ENCODE measurements at regions not wholly inside any gene's neighbourhood (a gene's known extent, or its start where the extent isn't known, plus 50 kb on each side); places are given as distances from the start of the nearest gene placed in this dataset.

GRCh38 chr6:7050872-7051779 lies 56.6 kb upstream of the RREB1 start:
- WGBS, 5 donors = 6 to 49% (median 8%) methylated on average over 9 to 68 of the region's 68 CpGs
- TF ChIP-seq CTCF (IDR thresholded peaks at IDR 0.05) (no peak), POLR2AphosphoS5 (IDR thresholded peaks at IDR 0.05) (peak in 2 of 3 donors; percentile 51 to 70)
- no peaks in the 10 kb centered on the region for H3K9me3 ChIP-seq
- peaks cover 13 to 30% (median 25%) of the 10 kb centered on the region in 4 donors for H3K4me1 ChIP-seq
- peak; percentile 75 to 85 for DNase-seq
- H3K27ac ChIP-seq = peak overlapping the region; percentile 87 to 99 (median 94)
- no peaks in the 10 kb centered on the region for H3K27me3 ChIP-seq
- H3K36me3 ChIP-seq = no peaks in the 10 kb centered on the region
- intact Hi-C loops (cut with DNase I; ENCODE audit: low total_unique reads) = no loop called here
- peak overlapping the region; percentile 55 to 72 (median 67) for H3K4me3 ChIP-seq

GRCh38 chr6:7051780-7052442 lies 55.9 kb upstream of the RREB1 start:
- no peaks in the 10 kb centered on the region for H3K36me3 ChIP-seq
- H3K27me3 ChIP-seq = no peaks in the 10 kb centered on the region
- no peaks in the 10 kb centered on the region for H3K9me3 ChIP-seq
- TF ChIP-seq POLR2A (IDR thresholded peaks at IDR 0.05) = no peak
- no peak for TF ChIP-seq CTCF (IDR thresholded peaks at IDR 0.05)
- peak in 1 of 3 donors; percentile 17 for TF ChIP-seq POLR2AphosphoS5 (IDR thresholded peaks at IDR 0.05)
- WGBS, 5 donors = 1% methylated on average over 22 to 59 of the region's 59 CpGs
- peak overlapping the region; percentile 87 to 99 (median 94) for H3K27ac ChIP-seq
- peak; percentile 65 to 88 for DNase-seq
- intact Hi-C loops (cut with DNase I; ENCODE audit: low total_unique reads) = no loop called here
- H3K4me1 ChIP-seq = peaks cover 13 to 30% (median 25%) of the 10 kb centered on the region in 4 donors
- peak overlapping the region; percentile 55 to 72 (median 67) for H3K4me3 ChIP-seq

- 1 to 6% (median 3%) methylated on average over 26 to 31 of the region's 31 CpGs for WGBS, 5 donors
- peak overlapping the region; percentile 87 to 99 (median 94) for H3K27ac ChIP-seq
Observed at GRCh38 chr6:7052443-7053011, 55.2 kb upstream of the RREB1 start.

More at GRCh38 chr6:7052443-7053011, 55.2 kb upstream of the RREB1 start:
- peak; percentile 36 to 77 for DNase-seq
- Histone ChIP-seq H3K4me1 (peaks cover 13 to 30% (median 25%) of the 10 kb centered on the region in 4 donors), H3K4me3 (peak overlapping the region; percentile 55 to 72 (median 67)), H3K27me3 (no peaks in the 10 kb centered on the region), H3K9me3 (no peaks in the 10 kb centered on the region), H3K36me3 (no peaks in the 10 kb centered on the region)
- TF ChIP-seq CTCF (IDR thresholded peaks at IDR 0.05) (no peak), POLR2AphosphoS5 (IDR thresholded peaks at IDR 0.05) (peak in 2 of 3 donors; percentile 2 to 39)
- intact Hi-C loops (cut with DNase I; ENCODE audit: low total_unique reads) = no loop called here

All from stomach (tissue), 8 donors.